ENCODE measurements at regions not wholly inside any gene's neighbourhood (a gene's known extent, or its start where the extent isn't known, plus 50 kb on each side); places are given as distances from the start of the nearest gene placed in this dataset.
"Not testable (repeated sequence)": the region's sequence is repeated elsewhere in the genome, so short reads cannot be mapped to it uniquely, and the experiment has no call there.

DNA sequence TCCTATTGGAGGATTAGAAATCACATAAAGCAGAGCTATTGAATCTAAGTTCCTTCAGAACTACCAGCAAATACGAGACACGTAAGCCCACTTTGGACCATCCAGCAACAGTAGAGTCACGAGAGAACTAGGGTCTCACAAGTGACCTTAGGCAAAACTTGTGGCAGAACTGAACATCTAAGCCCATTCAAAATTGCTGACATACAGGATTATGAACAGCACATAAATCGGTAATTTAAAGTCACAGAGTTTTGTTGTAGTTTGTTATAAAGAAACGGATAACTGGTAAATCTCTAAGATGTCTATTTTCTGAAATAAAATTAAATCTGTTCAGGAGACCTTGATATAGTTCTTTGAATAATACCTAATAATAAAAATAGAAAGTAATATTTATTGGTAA lies 1366.0 kb downstream of the NCAM2 start:
- no peak for DNase-seq
- TF ChIP-seq, protein P1, sequence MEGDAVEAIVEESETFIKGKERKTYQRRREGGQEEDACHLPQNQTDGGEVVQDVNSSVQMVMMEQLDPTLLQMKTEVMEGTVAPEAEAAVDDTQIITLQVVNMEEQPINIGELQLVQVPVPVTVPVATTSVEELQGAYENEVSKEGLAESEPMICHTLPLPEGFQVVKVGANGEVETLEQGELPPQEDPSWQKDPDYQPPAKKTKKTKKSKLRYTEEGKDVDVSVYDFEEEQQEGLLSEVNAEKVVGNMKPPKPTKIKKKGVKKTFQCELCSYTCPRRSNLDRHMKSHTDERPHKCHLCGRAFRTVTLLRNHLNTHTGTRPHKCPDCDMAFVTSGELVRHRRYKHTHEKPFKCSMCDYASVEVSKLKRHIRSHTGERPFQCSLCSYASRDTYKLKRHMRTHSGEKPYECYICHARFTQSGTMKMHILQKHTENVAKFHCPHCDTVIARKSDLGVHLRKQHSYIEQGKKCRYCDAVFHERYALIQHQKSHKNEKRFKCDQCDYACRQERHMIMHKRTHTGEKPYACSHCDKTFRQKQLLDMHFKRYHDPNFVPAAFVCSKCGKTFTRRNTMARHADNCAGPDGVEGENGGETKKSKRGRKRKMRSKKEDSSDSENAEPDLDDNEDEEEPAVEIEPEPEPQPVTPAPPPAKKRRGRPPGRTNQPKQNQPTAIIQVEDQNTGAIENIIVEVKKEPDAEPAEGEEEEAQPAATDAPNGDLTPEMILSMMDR (IDR thresholded peaks at IDR 0.05), result no peak
- Mint-ChIP-seq H3K27ac (no peak overlapping the region), H3K9me3 (peaks cover 7% of the 10 kb centered on the region), H3K4me1 (ENCODE audit: low read depth) (no peaks in the 10 kb centered on the region), H3K4me3 (no peak overlapping the region), H3K36me3 (ENCODE audit: low read depth) (no peaks in the 10 kb centered on the region), H3K27me3 (ENCODE audit: insufficient read depth) (peaks cover 3% of the 10 kb centered on the region)

DNA sequence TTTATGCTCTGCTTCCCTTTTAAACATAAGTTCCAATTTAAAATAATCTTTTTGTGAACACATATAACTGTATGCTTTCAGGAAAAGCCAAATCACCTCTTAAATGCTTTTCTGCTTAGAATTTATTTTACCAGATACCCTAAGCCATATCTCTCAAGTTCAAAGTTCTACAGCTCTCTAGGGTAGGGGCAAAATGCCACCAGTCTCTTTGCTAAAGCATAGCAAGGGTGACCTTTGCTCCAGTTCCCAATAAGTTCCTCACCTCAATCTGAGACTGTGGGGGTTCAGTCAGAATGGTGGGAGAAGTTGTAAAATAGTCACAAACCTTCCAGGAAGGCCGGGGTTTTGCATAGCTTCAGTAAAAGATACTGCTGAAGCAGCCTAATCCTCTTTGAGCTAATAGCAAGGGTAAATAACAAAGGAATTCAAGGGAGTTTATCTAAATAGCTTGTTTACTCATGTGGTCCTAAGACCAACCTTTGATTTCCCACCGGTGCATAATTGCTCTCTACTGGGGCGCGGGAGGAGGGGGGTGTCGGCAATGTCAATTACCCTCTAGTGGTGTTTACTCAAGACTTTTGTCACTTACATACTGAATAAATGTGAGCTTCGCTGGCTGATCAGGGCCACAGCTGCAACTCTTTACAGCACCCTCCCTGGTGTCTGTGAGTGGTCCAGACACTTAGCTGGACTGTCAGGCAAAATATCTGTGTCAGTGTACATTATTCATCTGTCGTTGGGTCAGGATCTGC lies 1376.2 kb downstream of the NCAM2 start:
- 0 out of 2 replicates have a peak, but pooled peaks cover 2% of the 10 kb centered on the region for H3K27me3 Mint-ChIP-seq (ENCODE audit: insufficient read depth)
- no peak overlapping the region for H3K4me3 Mint-ChIP-seq
- peaks cover 26% of the 10 kb centered on the region for H3K9me3 Mint-ChIP-seq
- TF ChIP-seq, protein P1 (IDR thresholded peaks at IDR 0.05), result no peak
- H3K4me1 Mint-ChIP-seq (ENCODE audit: low read depth), result no peaks in the 10 kb centered on the region
- no peak overlapping the region for H3K27ac Mint-ChIP-seq
- DNase-seq, result no peak
- no peaks in the 10 kb centered on the region for H3K36me3 Mint-ChIP-seq (ENCODE audit: low read depth)

DNA sequence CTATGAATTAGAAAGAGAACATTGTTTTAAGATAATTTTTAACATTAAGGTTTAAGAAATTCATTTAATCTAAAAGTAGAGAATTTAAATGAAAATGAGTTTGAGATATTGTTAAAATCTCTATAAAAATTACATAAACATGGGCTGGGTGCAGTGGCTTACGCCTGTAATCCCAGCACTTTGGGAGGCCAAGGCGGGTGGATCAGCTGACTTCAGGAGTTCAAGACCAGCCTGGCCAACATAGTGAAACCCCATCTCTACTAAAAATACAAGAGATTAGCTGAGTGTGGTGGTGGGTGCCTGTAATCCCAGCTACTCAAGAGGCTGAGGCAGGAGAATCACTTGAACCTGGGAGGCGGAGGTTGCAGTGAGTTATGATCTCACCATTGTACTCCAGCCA lies 1379.6 kb downstream of the NCAM2 start:
- not testable (repeated sequence) for DNase-seq; H3K27me3 Mint-ChIP-seq (ENCODE audit: insufficient read depth); H3K36me3 Mint-ChIP-seq (ENCODE audit: low read depth); H3K27ac Mint-ChIP-seq; H3K4me1 Mint-ChIP-seq (ENCODE audit: low read depth); H3K4me3 Mint-ChIP-seq
- peaks cover 23% of the 10 kb centered on the region for H3K9me3 Mint-ChIP-seq

DNA sequence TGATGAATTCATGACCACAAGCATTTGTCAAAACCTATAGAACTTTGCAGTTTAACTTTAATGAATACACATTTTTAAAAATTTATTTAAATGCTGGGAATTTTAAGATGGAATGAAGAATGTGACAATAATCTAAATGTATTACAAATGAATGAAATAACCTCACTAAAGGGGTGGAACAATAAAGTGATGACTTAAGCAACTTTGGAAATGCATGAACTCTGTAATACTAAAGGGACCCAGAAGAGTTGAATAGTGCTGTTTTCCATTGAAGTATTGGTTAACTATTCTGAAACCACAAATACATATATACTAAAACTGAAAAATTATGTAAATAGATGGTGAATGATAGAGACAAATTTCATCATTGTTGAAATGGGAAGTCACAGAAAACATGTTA lies 1395.1 kb downstream of the NCAM2 start:
- TF ChIP-seq, protein P1 (IDR thresholded peaks at IDR 0.05), result no peak
- peaks cover 42% of the 10 kb centered on the region for H3K9me3 Mint-ChIP-seq
- DNase-seq, result no peak
- no peaks in the 10 kb centered on the region for H3K4me1 Mint-ChIP-seq (ENCODE audit: low read depth)
- peaks cover 7% of the 10 kb centered on the region; the same call in 1 of the 2 replicates for H3K36me3 Mint-ChIP-seq (ENCODE audit: low read depth)
- H3K4me3 Mint-ChIP-seq, result no peak overlapping the region
- H3K27ac Mint-ChIP-seq, result no peak overlapping the region
- no peaks in the 10 kb centered on the region for H3K27me3 Mint-ChIP-seq (ENCODE audit: insufficient read depth)

DNA sequence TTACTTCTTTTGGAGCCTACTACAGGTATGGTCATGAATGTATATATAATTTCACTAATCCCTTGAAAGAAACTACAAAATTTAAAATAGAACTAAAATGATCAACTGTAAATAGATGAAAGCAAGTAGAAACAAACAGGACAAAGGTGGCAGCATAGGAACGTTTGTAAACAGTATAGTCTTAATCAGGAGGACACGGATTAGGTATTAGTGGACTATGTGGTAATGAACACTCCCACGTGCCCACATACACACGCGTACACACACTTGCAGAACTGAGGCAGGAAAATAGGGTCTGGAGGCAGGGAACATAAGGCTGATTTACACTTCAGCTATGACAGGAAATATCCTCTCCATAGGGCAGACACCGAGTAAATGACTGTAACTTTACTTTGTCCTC lies 1397.8 kb downstream of the NCAM2 start:
- Mint-ChIP-seq H3K36me3 (ENCODE audit: low read depth) (peaks cover 7% of the 10 kb centered on the region; the same call in 1 of the 2 replicates), H3K9me3 (peaks cover 42% of the 10 kb centered on the region), H3K27me3 (ENCODE audit: insufficient read depth) (no peaks in the 10 kb centered on the region), H3K4me1 (ENCODE audit: low read depth) (no peaks in the 10 kb centered on the region), H3K27ac (no peak overlapping the region), H3K4me3 (no peak overlapping the region)
- TF ChIP-seq, protein P1 (IDR thresholded peaks at IDR 0.05), result no peak
- DNase-seq, result no peak

DNA sequence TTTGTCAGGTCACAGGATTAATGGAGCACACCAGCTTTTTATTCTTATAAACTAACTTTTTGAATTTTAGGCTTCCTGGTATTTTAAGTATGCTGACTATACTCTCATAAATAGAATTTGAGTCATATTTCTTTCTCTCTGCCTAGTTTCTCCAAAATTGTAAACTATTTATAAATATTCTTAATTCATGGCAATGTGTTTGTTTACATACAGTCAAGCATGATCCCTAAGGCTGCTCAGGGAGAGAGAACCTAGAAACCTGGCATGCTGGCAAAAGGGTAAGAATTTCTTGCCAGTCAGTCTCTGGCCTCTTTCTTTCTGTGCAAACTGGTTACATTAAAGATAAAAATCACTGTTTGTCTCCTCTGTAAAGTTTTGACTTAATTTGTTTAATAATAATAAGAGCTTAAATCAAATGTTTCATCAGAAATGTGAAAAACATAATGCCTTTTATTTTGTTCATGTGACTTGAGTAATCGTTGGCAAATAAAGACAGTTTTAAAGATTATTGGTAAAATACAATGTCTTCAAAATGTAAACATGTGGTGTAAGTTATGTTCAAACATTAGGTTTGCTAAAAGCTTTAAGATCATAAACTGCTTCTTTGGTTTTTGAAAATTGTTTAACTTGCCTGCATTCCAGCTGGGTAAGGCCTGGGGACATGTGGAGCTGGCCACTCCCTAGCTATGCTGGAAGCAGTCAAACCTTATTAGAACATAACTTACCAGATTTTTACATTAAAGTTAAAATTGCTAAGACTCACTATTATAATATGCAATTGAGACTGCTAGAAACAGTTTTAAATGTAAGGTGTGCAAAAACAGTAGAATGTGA lies 1401.7 kb downstream of the NCAM2 start:
- Mint-ChIP-seq H3K9me3 (peaks cover 42% of the 10 kb centered on the region), H3K36me3 (ENCODE audit: low read depth) (peaks cover 7% of the 10 kb centered on the region; the same call in 1 of the 2 replicates), H3K4me1 (ENCODE audit: low read depth) (no peaks in the 10 kb centered on the region), H3K4me3 (no peak overlapping the region), H3K27me3 (ENCODE audit: insufficient read depth) (no peaks in the 10 kb centered on the region), H3K27ac (no peak overlapping the region)
- TF ChIP-seq, protein P1 (IDR thresholded peaks at IDR 0.05), result no peak
- no peak for DNase-seq
